Activated T-cell treated with anti-CD3 and anti-CD28 coated beads, Interleukin-2, amount 50 U/mL, for 1 hour (primary cell): ENCODE measurements at regions not wholly inside any gene's neighbourhood (a gene's known extent, or its start where the extent isn't known, plus 50 kb on each side); places are given as distances from the start of the nearest gene placed in this dataset.
"Not testable (repeated sequence)": the region's sequence is repeated elsewhere in the genome, so short reads cannot be mapped to it uniquely, and the experiment has no call there.

Experiments
- DNase-seq: peaks from one replicate; pipeline ENCODE4 v3.0.0-alpha.2; 2020

DNA sequence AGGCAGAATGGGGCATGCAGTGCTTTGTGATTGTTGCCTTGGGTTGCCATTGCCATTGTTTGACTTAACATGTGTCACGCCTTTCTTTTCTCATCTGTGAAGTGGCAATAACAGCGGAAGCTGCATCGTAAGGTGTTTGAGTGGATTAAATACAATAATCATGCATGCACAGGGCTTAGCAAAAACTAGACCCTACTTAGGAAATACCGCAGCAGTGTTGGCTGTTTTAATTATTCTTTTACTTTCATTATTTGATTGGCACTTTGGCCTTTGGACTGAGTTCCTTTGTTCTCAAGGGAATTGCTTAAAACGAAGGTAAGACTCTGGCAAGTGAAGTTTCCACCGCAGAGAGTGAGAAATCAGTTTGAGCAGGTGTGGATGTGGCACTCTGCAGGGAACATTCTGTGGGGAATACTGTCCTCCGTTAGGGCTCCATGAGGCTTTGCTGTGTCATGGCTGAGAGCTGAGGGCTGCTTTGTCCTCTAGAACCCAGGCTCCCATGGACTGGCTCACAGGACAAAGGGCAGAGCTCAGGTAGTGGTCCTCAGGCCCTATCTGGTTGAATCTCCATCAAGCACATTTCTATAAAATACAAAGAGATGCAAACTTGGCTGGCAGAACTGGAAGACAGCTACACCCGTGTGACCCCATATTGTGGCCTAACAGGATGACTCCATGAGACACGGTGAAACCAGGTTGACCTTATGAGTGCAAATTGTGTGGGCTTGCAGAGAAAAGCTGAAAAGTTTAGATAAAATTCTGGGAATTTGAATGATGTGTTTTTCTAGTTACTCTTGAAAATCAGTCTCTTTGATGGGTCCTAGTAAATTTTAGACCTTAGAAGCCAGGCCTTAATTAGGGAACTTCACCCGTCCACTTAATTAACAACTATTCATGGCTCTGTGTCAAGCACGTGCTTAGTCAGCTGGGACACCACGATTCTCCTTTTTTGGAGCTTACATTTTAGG, 407.2 kb downstream of the KCNRG start:
- DNase-seq: no peak

DNA sequence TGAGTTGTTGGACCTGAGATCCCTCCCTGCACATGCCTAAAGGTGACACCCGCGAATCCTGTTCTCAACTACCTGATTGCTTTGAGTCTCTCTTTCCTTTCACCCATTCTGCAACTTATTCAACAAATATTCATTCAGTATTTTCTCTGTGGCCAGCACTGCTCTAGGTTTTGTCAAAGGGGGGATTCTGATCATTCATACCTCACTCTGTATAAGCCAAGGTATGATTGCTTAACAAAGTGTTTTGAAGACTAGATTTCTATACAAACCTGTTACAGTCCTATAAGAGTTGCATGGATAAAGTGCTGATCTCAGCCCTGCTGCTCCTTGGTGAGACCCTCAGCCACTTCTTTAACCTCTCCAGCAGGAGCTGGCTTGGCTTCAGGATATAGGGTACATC, 409.7 kb downstream of the KCNRG start:
- no peak for DNase-seq

DNA sequence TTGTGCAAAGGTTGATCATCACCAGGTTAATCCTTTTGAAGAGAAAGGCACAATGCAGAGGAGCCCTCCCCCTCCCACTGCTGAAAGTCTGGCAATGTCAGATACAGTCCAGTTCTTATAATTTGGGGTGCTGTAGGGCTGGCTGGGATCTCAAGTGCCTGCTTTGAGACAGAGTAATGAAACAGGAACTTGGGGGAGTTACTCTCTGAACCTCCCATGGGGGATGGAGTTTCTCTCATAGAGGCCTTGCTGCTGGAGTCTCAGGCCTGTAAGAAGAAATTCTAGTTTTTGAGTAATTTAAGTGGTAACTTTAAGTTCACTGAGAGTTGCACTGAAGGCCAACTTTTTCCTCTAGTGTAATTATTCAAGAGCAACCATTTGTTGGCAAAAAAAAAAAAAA, 410.5 kb downstream of the KCNRG start:
- DNase-seq: no peak

- DNase-seq: no peak
Observed at GRCh38 chr13:50426927-50427326, 411.7 kb downstream of the KCNRG start.

DNA sequence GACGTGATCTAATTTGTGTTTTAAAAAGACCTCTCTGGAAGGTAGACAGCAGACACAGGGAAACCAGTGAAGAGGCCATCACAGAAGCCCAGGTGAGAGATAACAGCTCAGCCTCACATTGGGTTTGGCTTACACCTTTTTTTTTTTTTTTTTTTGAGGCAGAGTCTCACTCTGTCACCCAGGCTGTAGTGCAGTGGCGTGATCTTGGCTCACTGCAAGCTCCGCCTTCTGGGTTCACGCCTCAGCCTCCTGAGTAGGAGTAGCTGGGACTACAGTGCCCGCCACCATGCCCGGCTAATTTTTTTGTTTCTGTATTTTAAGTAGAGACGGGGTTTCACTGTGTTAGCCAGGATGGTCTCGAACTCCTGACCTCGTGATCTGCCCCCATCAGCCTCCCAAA, 412.3 kb downstream of the KCNRG start:
- not testable (repeated sequence) for DNase-seq

- no peak for DNase-seq
Observed at GRCh38 chr13:50428183-50428877, 413.1 kb downstream of the KCNRG start.

GRCh38 chr13:50435011-50435410, 408.5 kb downstream of the DLEU7 start:
- no peak for DNase-seq

DNA sequence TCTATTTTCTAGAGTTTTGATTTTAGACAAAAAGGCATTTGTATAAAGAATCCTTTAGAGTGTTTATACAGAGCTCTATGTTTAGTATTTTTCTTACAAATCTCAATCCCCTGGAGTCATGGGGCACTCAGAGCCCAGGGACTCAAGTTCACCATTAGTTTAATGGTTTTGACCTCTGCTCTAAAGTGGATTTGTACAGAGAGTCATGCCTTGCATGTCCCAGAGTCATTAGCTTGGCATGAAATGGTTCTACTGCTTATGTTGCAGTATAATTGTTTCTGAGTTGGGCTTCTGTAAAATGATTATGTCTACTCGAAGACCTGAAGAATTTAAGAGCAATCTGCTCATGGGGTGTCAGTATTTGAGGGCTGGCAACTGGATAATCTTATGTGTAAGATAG, 406.2 kb downstream of the DLEU7 start:
- no peak for DNase-seq

DNA sequence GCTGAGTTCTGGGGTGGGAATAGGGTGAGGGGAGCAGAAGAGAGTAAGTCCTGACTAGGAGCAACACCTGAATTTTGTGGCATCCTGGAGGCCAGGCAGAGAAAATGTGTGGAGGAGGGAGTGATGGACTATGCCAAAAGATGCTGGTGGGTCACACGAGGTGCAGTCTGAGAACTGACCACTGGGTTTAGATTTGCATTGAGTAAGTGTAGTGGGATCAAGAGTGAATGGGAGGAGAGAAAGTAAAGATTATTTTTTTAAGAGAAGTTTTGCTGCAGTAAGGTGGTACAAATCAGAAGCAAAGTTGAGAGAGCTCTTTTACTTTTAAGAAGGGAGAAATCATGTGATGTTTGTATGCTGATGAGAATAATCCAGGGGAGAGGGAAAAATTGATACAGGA, 405.1 kb downstream of the DLEU7 start:
- DNase-seq: no peak

- DNase-seq: no peak
Observed at GRCh38 chr13:50441130-50441529, 402.4 kb downstream of the DLEU7 start.

GRCh38 chr13:50444726-50445125, 398.8 kb downstream of the DLEU7 start:
- DNase-seq: no peak

DNA sequence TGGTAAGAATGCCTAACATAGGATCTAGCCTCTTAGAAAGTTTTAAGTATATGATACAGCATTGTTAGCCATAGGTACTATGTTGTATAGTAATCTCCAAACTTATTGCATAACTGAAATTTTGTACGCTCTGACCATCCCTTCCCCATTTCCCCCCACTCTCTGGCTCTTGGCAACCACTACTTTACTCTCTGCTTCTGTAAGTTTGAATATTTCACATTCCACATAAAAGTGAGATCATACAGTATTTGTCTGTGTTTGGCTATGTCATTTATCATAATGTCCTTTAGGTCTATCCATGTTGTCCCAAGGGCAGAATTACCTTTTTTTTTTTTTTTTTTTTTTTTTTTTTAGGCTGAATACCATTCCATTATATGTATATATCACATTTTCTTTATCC, 396.9 kb downstream of the DLEU7 start:
- no peak for DNase-seq

GRCh38 chr13:50448535-50448998, 394.9 kb downstream of the DLEU7 start:
- no peak for DNase-seq

- DNase-seq: no peak
Observed at GRCh38 chr13:50449465-50449864, 394.0 kb downstream of the DLEU7 start.

- DNase-seq: no peak
Observed at GRCh38 chr13:50450279-50450678, 393.2 kb downstream of the DLEU7 start.

- no peak for DNase-seq
Observed at GRCh38 chr13:50451609-50452008, 391.9 kb downstream of the DLEU7 start.

DNA sequence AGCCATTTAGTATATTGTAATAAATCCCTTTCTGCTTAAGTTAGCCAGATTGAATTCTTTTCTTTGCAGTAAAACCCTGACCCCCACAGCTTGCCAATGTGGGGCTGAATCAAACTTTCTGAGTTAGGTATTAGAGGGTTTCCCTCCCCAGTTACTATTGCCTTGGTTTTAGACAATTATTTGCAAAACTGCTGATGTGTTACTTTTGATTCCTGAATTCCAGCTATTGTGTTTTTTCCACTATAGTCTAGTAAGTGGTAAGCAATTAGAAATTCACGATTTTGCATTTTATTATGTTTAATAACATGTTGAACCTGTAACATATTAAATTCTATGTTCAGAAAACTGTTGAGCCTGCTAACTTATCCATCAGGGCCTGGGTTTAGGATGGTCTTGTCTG, 391.5 kb downstream of the DLEU7 start:
- no peak for DNase-seq

- DNase-seq: no peak
Observed at GRCh38 chr13:50452756-50453155, 390.7 kb downstream of the DLEU7 start.

GRCh38 chr13:50453188-50453587, 390.3 kb downstream of the DLEU7 start:
- DNase-seq: no peak

GRCh38 chr13:50456111-50456510, 387.4 kb downstream of the DLEU7 start:
- DNase-seq: no peak

- no peak for DNase-seq
Observed at GRCh38 chr13:50457415-50458393, 385.8 kb downstream of the DLEU7 start.

GRCh38 chr13:50459046-50459445, 384.4 kb downstream of the DLEU7 start:
- DNase-seq: no peak

DNA sequence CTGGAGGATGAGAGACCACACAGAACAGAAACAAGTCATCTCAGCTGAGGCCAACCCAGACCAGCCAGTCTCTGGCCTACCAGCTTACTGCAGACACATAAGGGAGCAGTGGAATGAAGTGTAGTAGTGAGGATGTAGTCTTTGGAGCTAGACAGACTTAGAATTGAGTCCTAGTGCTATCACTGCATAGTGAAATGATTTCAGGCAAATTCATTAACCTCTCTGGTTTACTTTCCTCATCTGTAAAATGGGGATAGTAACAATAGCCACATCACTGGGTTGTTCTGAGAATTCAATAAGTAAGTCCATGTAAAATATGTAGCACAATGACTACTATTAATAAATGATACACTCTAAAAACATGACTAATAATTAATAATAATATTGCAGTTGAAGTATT, 383.8 kb downstream of the DLEU7 start:
- DNase-seq: no peak
